ENCODE measurements at regions not wholly inside any gene's neighbourhood (a gene's known extent, or its start where the extent isn't known, plus 50 kb on each side); places are given as distances from the start of the nearest gene placed in this dataset.

DNA sequence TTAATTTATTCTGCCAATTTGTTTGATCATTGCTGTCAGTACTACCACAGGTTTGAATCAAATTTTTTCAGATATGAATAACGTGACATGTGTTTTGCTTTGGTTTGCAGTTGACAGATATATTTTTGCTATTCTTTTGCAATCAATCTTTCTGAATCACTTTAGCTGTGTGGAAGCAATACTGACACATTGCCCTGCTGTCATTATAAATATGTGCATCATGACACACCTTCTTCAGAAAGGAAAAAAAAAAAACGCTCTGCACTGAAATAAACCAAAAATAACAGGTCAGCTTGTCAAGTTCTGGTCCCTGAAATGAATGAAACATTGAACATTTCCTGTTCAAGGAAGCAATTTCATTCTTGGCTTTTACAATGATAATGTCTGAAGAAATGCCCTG is 93.8 kb upstream of the FAM13C start:
- no peak for TF ChIP-seq RAD21 (conservative IDR thresholded peaks at IDR 0.05 in 1 of 2, IDR thresholded peaks at IDR 0.05 in 1 of 2)
- TF ChIP-seq, protein P1, sequence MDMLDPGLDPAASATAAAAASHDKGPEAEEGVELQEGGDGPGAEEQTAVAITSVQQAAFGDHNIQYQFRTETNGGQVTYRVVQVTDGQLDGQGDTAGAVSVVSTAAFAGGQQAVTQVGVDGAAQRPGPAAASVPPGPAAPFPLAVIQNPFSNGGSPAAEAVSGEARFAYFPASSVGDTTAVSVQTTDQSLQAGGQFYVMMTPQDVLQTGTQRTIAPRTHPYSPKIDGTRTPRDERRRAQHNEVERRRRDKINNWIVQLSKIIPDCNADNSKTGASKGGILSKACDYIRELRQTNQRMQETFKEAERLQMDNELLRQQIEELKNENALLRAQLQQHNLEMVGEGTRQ (IDR thresholded peaks at IDR 0.05) = no peak
- no peak for TF ChIP-seq ZFP36 (IDR thresholded peaks at IDR 0.05; ENCODE audit: borderline replicate concordance, partially characterized antibody)
- no peak for TF ChIP-seq CTCF (IDR thresholded peaks at IDR 0.05)
